ENCODE measurements at regions not wholly inside any gene's neighbourhood (a gene's known extent, or its start where the extent isn't known, plus 50 kb on each side); places are given as distances from the start of the nearest gene placed in this dataset.

GRCh38 chr1:228905701-228906101 lies 170.4 kb downstream of the RHOU start:
- H3K4me3 ChIP-seq = no peak overlapping the region
- no peak overlapping the region for H3K27ac ChIP-seq
- no peaks in the 10 kb centered on the region for H3K9me3 ChIP-seq
- intact Hi-C loops (cut with DNase I) = no loop called here
- DNase-seq (no peak), ATAC-seq (no peak)
- TF ChIP-seq CTCF (IDR thresholded peaks at IDR 0.05) = no peak
- peaks cover 18% of the 10 kb centered on the region for H3K4me1 ChIP-seq
- H3K27me3 ChIP-seq = no peaks in the 10 kb centered on the region
- H3K36me3 ChIP-seq = no peaks in the 10 kb centered on the region

- DNase-seq (no peak), ATAC-seq (no peak)
- H3K36me3 ChIP-seq = no peaks in the 10 kb centered on the region
- no peaks in the 10 kb centered on the region for H3K27me3 ChIP-seq
- no peak overlapping the region for H3K27ac ChIP-seq
- intact Hi-C loops (cut with DNase I) = no loop called here
- H3K4me1 ChIP-seq = peaks cover 18% of the 10 kb centered on the region
- TF ChIP-seq CTCF (IDR thresholded peaks at IDR 0.05) = no peak
- H3K4me3 ChIP-seq = no peak overlapping the region
- H3K9me3 ChIP-seq = no peaks in the 10 kb centered on the region
These were observed 171.1 kb downstream of the RHOU start for GRCh38 chr1:228906223-228906860.

GRCh38 chr1:228911225-228912210 lies 176.2 kb downstream of the RHOU start:
- Histone ChIP-seq H3K36me3 (no peaks in the 10 kb centered on the region), H3K4me3 (no peak overlapping the region), H3K27ac (no peak overlapping the region), H3K9me3 (no peaks in the 10 kb centered on the region), H3K27me3 (no peaks in the 10 kb centered on the region), H3K4me1 (no peaks in the 10 kb centered on the region)
- no peak for TF ChIP-seq CTCF (IDR thresholded peaks at IDR 0.05)
- intact Hi-C loops (cut with DNase I) = no loop called here
- DNase-seq (no peak), ATAC-seq (no peak)

- TF ChIP-seq CTCF (IDR thresholded peaks at IDR 0.05) = no peak
- ATAC-seq (no peak), DNase-seq (no peak)
- intact Hi-C loops (cut with DNase I) = no loop called here
- no peaks in the 10 kb centered on the region for H3K9me3 ChIP-seq
- no peaks in the 10 kb centered on the region for H3K4me1 ChIP-seq
- H3K4me3 ChIP-seq = no peak overlapping the region
- H3K27me3 ChIP-seq = no peaks in the 10 kb centered on the region
- no peak overlapping the region for H3K27ac ChIP-seq
- no peaks in the 10 kb centered on the region for H3K36me3 ChIP-seq
These were observed 178.5 kb downstream of the RHOU start for GRCh38 chr1:228913626-228914414.

- intact Hi-C loops (cut with DNase I) = no loop called here
- H3K27me3 ChIP-seq = no peaks in the 10 kb centered on the region
- no peak overlapping the region for H3K27ac ChIP-seq
- ATAC-seq = no peak
- no peak for TF ChIP-seq CTCF (IDR thresholded peaks at IDR 0.05)
- DNase-seq = no peak
- no peak overlapping the region for H3K4me3 ChIP-seq
- H3K9me3 ChIP-seq = no peaks in the 10 kb centered on the region
- H3K4me1 ChIP-seq = no peaks in the 10 kb centered on the region
- no peaks in the 10 kb centered on the region for H3K36me3 ChIP-seq
These were observed 179.4 kb downstream of the RHOU start for GRCh38 chr1:228914700-228915099.

Data from upper lobe of right lung (tissue), 1 donor.